WTC11 (cell line): ENCODE measurements at regions not wholly inside any gene's neighbourhood (a gene's known extent, or its start where the extent isn't known, plus 50 kb on each side); places are given as distances from the start of the nearest gene placed in this dataset.

ENCODE experiments used
- ATAC-seq: fragments of 200-7000 bp; cut with Tn5 transposase; 2 replicates; pipeline ENCODE4 v1.10.0; 2021; ENCODE audit warnings: mild to moderate bottlenecking, moderate library complexity
- CTCF ChIA-PET: fragments of 300-600 bp; sonication (Branson Sonifier 250); formaldehyde crosslinking; loops from one replicate; lab custom pipeline; 2021; ENCODE audit warnings: antibody characterized with exemption; lab: Charles Lee
- POLR2A ChIA-PET: fragments of 350-600 bp; sonication (Branson Sonifier 250); formaldehyde crosslinking; loops from one replicate; lab custom pipeline; 2021; ENCODE audit warnings: antibody characterized with exemption; lab: Charles Lee
- DNase-seq: peaks from one replicate; pipeline ENCODE4 v3.0.0; 2021; ENCODE audit warnings: low spot score
- H3K27ac Mint-ChIP-seq: 2 replicates; pipeline ENCODE4 v1.8.0; 2021; ENCODE audit warnings: mixed read lengths
- H3K27me3 Mint-ChIP-seq: 2 replicates; pipeline ENCODE4 v1.8.0; 2021; ENCODE audit warnings: low read depth, mild to moderate bottlenecking, moderate library complexity, mixed read lengths
- H3K36me3 Mint-ChIP-seq: 2 replicates; pipeline ENCODE4 v1.8.0; 2021; ENCODE audit warnings: mixed read lengths
- H3K4me1 Mint-ChIP-seq: 2 replicates; pipeline ENCODE4 v1.8.0; 2022; ENCODE audit warnings: mixed read lengths
- H3K4me3 Mint-ChIP-seq: 2 replicates; pipeline ENCODE4 v1.8.0; 2021; ENCODE audit warnings: mild to moderate bottlenecking, moderate library complexity, mixed read lengths
- H3K9me3 Mint-ChIP-seq: 2 replicates; pipeline ENCODE4 v1.8.0; 2021; ENCODE audit warnings: mixed read lengths
- CDX4 ChIP-seq: fragments of 250-450 bp; sonication (Bioruptor Pico); IDR thresholded peaks from 2 replicates; pipeline ENCODE4 v1.9.0; 2021; ENCODE audit warnings: moderate library complexity, mild to moderate bottlenecking, inconsistent platforms, borderline replicate concordance
- FOXJ3 ChIP-seq: sonication (generic); formaldehyde crosslinking; IDR thresholded peaks from 2 replicates; pipeline ENCODE4 v1.9.0; 2021; ENCODE audit warnings: missing genetic modification reagents, mild to moderate bottlenecking, borderline replicate concordance
- KAT7 ChIP-seq: sonication (generic); formaldehyde crosslinking; IDR thresholded peaks from 2 replicates; pipeline ENCODE4 v1.8.1; 2023; ENCODE audit warnings: missing genetic modification reagents, mild to moderate bottlenecking, borderline replicate concordance
- MAX ChIP-seq: sonication (generic); formaldehyde crosslinking; IDR thresholded peaks from 2 replicates; pipeline ENCODE4 v1.8.0; 2022; ENCODE audit warnings: mild to moderate bottlenecking, missing genetic modification reagents
- MLX ChIP-seq: sonication (generic); formaldehyde crosslinking; IDR thresholded peaks from 2 replicates; pipeline ENCODE4 v1.8.1; 2023; ENCODE audit warnings: mild to moderate bottlenecking, missing genetic modification reagents, moderate library complexity
- NFATC4 ChIP-seq: fragments of 250-450 bp; sonication (Bioruptor Pico); IDR thresholded peaks from 2 replicates; pipeline ENCODE4 v1.9.0; 2021; ENCODE audit warnings: mild to moderate bottlenecking
- STAT6 ChIP-seq: sonication (generic); formaldehyde crosslinking; conservative IDR thresholded peaks from 2 replicates; pipeline ENCODE4 v1.8.1; 2023; ENCODE audit warnings: mild to moderate bottlenecking, low read depth, missing genetic modification reagents, moderate library complexity
- USF2 ChIP-seq: sonication (generic); formaldehyde crosslinking; IDR thresholded peaks from 2 replicates; pipeline ENCODE4 v1.8.1; 2023; ENCODE audit warnings: mild to moderate bottlenecking, missing genetic modification reagents, moderate library complexity
- ZNF263 ChIP-seq: sonication (generic); formaldehyde crosslinking; IDR thresholded peaks from 2 replicates; pipeline ENCODE4 v1.8.1; 2022; ENCODE audit warnings: low read depth, mild to moderate bottlenecking, moderate library complexity, missing genetic modification reagents
- ZNF396 ChIP-seq: fragments of 250-450 bp; sonication (Bioruptor Pico); IDR thresholded peaks from 2 replicates; pipeline ENCODE4 v1.8.0; 2021; ENCODE audit warnings: mild to moderate bottlenecking, moderate library complexity, borderline replicate concordance
- ZNF425 ChIP-seq: fragments of 250-450 bp; sonication (Bioruptor Pico); conservative IDR thresholded peaks from 2 replicates; pipeline ENCODE4 v1.9.0; 2021; ENCODE audit warnings: mild to moderate bottlenecking
- TF ChIP-seq, protein P1 (sequence below): fragments of 200-600 bp; IDR thresholded peaks from 2 replicates; pipeline ENCODE4 v1.8.0; 2022; ENCODE audit warnings: antibody characterized with exemption
- TF ChIP-seq, protein P2 (sequence below): sonication (generic); formaldehyde crosslinking; IDR thresholded peaks from 2 replicates; pipeline ENCODE4 v1.8.0; 2022; ENCODE audit warnings: missing genetic modification reagents

GRCh38 chr12:13841358-13841757 lies 140.0 kb downstream of the GRIN2B start (continued):
- TF ChIP-seq STAT6 (CRISPR knock-in tag): no peak
- TF ChIP-seq FOXJ3 (CRISPR knock-in tag): no peak
- no peak for TF ChIP-seq NFATC4 (CRISPR knock-in tag)

- H3K9me3 Mint-ChIP-seq: no peaks in the 10 kb centered on the region
- POLR2A ChIA-PET: no interaction called here
- no peak overlapping the region for H3K27ac Mint-ChIP-seq
- peaks cover 4% of the 10 kb centered on the region; the same call in 1 of the 2 replicates for H3K4me1 Mint-ChIP-seq
- no peaks in the 10 kb centered on the region for H3K27me3 Mint-ChIP-seq
- no peak overlapping the region for H3K4me3 Mint-ChIP-seq
- TF ChIP-seq USF2 (CRISPR knock-in tag) (no peak), CDX4 (CRISPR knock-in tag) (no peak), FOXJ3 (CRISPR knock-in tag) (no peak), ZNF396 (CRISPR knock-in tag) (no peak), ZNF263 (CRISPR knock-in tag) (no peak), MAX (CRISPR knock-in tag) (no peak), NFATC4 (CRISPR knock-in tag) (no peak), KAT7 (no peak), ZNF425 (CRISPR knock-in tag) (no peak), MLX (CRISPR knock-in tag) (no peak)
- TF ChIP-seq, protein P1, sequence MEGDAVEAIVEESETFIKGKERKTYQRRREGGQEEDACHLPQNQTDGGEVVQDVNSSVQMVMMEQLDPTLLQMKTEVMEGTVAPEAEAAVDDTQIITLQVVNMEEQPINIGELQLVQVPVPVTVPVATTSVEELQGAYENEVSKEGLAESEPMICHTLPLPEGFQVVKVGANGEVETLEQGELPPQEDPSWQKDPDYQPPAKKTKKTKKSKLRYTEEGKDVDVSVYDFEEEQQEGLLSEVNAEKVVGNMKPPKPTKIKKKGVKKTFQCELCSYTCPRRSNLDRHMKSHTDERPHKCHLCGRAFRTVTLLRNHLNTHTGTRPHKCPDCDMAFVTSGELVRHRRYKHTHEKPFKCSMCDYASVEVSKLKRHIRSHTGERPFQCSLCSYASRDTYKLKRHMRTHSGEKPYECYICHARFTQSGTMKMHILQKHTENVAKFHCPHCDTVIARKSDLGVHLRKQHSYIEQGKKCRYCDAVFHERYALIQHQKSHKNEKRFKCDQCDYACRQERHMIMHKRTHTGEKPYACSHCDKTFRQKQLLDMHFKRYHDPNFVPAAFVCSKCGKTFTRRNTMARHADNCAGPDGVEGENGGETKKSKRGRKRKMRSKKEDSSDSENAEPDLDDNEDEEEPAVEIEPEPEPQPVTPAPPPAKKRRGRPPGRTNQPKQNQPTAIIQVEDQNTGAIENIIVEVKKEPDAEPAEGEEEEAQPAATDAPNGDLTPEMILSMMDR: no peak
- TF ChIP-seq, protein P2, sequence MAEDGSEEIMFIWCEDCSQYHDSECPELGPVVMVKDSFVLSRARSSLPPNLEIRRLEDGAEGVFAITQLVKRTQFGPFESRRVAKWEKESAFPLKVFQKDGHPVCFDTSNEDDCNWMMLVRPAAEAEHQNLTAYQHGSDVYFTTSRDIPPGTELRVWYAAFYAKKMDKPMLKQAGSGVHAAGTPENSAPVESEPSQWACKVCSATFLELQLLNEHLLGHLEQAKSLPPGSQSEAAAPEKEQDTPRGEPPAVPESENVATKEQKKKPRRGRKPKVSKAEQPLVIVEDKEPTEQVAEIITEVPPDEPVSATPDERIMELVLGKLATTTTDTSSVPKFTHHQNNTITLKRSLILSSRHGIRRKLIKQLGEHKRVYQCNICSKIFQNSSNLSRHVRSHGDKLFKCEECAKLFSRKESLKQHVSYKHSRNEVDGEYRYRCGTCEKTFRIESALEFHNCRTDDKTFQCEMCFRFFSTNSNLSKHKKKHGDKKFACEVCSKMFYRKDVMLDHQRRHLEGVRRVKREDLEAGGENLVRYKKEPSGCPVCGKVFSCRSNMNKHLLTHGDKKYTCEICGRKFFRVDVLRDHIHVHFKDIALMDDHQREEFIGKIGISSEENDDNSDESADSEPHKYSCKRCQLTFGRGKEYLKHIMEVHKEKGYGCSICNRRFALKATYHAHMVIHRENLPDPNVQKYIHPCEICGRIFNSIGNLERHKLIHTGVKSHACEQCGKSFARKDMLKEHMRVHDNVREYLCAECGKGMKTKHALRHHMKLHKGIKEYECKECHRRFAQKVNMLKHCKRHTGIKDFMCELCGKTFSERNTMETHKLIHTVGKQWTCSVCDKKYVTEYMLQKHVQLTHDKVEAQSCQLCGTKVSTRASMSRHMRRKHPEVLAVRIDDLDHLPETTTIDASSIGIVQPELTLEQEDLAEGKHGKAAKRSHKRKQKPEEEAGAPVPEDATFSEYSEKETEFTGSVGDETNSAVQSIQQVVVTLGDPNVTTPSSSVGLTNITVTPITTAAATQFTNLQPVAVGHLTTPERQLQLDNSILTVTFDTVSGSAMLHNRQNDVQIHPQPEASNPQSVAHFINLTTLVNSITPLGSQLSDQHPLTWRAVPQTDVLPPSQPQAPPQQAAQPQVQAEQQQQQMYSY: no peak
- CTCF ChIA-PET: interaction anchor here (1.2 to 1.6 kb wide), 2 partner anchors 7 to 24 kb away, joined by 3 to 5 read pairs; no protein-coding TSS in a partner anchor
- no peak for ATAC-seq
- DNase-seq: no peak
- H3K36me3 Mint-ChIP-seq: no peaks in the 10 kb centered on the region
These were observed 141.8 kb downstream of the GRIN2B start for GRCh38 chr12:13839365-13840336.
